ENCODE measurements at regions not wholly inside any gene's neighbourhood (a gene's known extent, or its start where the extent isn't known, plus 50 kb on each side); places are given as distances from the start of the nearest gene placed in this dataset.

DNA sequence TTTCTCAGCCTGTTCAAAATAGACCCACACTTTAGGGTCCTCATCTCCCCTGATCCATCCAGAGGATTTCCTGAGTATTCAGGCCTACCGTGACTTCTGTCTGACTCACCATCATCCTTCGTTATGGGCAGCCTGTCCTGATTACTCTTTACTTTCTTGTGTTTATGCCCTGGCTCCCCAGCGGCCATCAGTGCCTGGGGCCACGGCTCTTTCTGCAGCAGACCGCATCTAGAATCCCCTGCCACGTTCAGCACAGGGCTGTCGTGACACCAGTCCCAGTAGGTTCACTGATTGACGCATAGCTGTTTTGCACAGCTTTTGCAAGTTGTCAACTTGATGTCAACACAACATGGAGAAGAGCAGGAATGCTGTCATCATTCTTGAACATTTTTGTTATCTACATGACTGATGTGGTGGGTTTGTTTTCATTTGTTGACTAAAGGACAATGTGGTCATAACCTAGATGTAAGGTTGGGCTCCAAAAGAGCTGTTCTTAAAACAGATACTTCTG, 225.6 kb downstream of the HAUS1 start:
- TF ChIP-seq, protein P1, sequence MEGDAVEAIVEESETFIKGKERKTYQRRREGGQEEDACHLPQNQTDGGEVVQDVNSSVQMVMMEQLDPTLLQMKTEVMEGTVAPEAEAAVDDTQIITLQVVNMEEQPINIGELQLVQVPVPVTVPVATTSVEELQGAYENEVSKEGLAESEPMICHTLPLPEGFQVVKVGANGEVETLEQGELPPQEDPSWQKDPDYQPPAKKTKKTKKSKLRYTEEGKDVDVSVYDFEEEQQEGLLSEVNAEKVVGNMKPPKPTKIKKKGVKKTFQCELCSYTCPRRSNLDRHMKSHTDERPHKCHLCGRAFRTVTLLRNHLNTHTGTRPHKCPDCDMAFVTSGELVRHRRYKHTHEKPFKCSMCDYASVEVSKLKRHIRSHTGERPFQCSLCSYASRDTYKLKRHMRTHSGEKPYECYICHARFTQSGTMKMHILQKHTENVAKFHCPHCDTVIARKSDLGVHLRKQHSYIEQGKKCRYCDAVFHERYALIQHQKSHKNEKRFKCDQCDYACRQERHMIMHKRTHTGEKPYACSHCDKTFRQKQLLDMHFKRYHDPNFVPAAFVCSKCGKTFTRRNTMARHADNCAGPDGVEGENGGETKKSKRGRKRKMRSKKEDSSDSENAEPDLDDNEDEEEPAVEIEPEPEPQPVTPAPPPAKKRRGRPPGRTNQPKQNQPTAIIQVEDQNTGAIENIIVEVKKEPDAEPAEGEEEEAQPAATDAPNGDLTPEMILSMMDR (IDR thresholded peaks at IDR 0.05): no peak
- TF ChIP-seq POLR2A (IDR thresholded peaks at IDR 0.05): no peak
